ENCODE measurements at regions not wholly inside any gene's neighbourhood (a gene's known extent, or its start where the extent isn't known, plus 50 kb on each side); places are given as distances from the start of the nearest gene placed in this dataset.

DNA sequence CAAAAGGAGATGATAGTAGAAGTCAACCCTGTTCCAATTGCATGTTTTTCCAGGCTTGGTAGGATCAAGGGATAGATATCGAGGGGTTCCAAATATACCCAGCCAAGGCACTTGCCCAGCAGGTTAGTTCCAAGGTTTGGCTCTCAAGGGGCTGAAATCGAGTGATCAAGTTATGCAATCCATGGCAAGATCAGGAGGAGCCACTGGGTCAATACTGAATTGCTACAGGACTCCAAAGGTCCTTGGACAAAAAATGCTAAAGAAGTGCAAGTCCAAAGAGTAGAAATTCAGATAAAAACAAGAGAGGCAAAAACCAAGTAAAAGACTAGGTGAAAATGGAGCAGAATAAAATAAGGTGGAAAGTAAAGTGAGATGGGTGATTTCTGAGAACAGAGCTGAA lies 179.1 kb upstream of the RFX3 start:
- H3K4me2 ChIP-seq: no peak overlapping the region
- H3K9me3 ChIP-seq: no peaks in the 10 kb centered on the region
- H3F3A ChIP-seq (replicated peaks; ENCODE audit: insufficient read depth): no peaks in the 10 kb centered on the region
- no peaks in the 10 kb centered on the region for H3K36me3 ChIP-seq (replicated peaks in 1 of 2; ENCODE audit: control insufficient read depth in 1 of 2, insufficient read depth in 2 of 2, low read length in 1 of 2)
- no peaks in the 10 kb centered on the region for H3K9me2 ChIP-seq
- CTCF ChIA-PET: interaction anchor here (1.1 kb wide), 1 partner anchor 27 kb away, joined by 3 read pairs; no protein-coding TSS in a partner anchor
- H3K27me3 ChIP-seq (ENCODE audit: insufficient read depth): no peaks in the 10 kb centered on the region; the same call in 1 of the 2 replicates
- TF ChIP-seq RXRA (IDR thresholded peaks at IDR 0.05; ENCODE audit: borderline replicate concordance, low read depth) (no peak), NFIC (IDR thresholded peaks at IDR 0.05; ENCODE audit: borderline replicate concordance) (no peak), NRF1 (IDR thresholded peaks at IDR 0.05; ENCODE audit: low read depth, low read length) (no peak), YY1 (IDR thresholded peaks at IDR 0.05; ENCODE audit: low read depth) (no peak), CHD2 (IDR thresholded peaks at IDR 0.05; ENCODE audit: low read length, partially characterized antibody) (no peak), TCF12 (IDR thresholded peaks at IDR 0.05) (no peak), SIN3A (IDR thresholded peaks at IDR 0.05; ENCODE audit: borderline replicate concordance, low read depth, low read length) (no peak)
- TF ChIP-seq, protein P1, sequence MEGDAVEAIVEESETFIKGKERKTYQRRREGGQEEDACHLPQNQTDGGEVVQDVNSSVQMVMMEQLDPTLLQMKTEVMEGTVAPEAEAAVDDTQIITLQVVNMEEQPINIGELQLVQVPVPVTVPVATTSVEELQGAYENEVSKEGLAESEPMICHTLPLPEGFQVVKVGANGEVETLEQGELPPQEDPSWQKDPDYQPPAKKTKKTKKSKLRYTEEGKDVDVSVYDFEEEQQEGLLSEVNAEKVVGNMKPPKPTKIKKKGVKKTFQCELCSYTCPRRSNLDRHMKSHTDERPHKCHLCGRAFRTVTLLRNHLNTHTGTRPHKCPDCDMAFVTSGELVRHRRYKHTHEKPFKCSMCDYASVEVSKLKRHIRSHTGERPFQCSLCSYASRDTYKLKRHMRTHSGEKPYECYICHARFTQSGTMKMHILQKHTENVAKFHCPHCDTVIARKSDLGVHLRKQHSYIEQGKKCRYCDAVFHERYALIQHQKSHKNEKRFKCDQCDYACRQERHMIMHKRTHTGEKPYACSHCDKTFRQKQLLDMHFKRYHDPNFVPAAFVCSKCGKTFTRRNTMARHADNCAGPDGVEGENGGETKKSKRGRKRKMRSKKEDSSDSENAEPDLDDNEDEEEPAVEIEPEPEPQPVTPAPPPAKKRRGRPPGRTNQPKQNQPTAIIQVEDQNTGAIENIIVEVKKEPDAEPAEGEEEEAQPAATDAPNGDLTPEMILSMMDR (IDR thresholded peaks at IDR 0.05): no peak
- TF ChIP-seq, protein P2, sequence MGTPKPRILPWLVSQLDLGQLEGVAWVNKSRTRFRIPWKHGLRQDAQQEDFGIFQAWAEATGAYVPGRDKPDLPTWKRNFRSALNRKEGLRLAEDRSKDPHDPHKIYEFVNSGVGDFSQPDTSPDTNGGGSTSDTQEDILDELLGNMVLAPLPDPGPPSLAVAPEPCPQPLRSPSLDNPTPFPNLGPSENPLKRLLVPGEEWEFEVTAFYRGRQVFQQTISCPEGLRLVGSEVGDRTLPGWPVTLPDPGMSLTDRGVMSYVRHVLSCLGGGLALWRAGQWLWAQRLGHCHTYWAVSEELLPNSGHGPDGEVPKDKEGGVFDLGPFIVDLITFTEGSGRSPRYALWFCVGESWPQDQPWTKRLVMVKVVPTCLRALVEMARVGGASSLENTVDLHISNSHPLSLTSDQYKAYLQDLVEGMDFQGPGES (IDR thresholded peaks at IDR 0.05; ENCODE audit: low read depth, low read length): no peak
- TF ChIP-seq, protein P3, sequence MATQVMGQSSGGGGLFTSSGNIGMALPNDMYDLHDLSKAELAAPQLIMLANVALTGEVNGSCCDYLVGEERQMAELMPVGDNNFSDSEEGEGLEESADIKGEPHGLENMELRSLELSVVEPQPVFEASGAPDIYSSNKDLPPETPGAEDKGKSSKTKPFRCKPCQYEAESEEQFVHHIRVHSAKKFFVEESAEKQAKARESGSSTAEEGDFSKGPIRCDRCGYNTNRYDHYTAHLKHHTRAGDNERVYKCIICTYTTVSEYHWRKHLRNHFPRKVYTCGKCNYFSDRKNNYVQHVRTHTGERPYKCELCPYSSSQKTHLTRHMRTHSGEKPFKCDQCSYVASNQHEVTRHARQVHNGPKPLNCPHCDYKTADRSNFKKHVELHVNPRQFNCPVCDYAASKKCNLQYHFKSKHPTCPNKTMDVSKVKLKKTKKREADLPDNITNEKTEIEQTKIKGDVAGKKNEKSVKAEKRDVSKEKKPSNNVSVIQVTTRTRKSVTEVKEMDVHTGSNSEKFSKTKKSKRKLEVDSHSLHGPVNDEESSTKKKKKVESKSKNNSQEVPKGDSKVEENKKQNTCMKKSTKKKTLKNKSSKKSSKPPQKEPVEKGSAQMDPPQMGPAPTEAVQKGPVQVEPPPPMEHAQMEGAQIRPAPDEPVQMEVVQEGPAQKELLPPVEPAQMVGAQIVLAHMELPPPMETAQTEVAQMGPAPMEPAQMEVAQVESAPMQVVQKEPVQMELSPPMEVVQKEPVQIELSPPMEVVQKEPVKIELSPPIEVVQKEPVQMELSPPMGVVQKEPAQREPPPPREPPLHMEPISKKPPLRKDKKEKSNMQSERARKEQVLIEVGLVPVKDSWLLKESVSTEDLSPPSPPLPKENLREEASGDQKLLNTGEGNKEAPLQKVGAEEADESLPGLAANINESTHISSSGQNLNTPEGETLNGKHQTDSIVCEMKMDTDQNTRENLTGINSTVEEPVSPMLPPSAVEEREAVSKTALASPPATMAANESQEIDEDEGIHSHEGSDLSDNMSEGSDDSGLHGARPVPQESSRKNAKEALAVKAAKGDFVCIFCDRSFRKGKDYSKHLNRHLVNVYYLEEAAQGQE (IDR thresholded peaks at IDR 0.05; ENCODE audit: low read depth, low read length): no peak
- no peak overlapping the region for H3K9ac ChIP-seq
- no peaks in the 10 kb centered on the region for H3K4me1 ChIP-seq (ENCODE audit: control insufficient read depth in 1 of 2, insufficient read depth in 2 of 2, low read depth in 1 of 2, low read length in 1 of 2)
- H3K79me2 ChIP-seq (ENCODE audit: insufficient read depth): no peaks in the 10 kb centered on the region
- no peak for DNase-seq
- no peaks in the 10 kb centered on the region for H4K20me1 ChIP-seq (ENCODE audit: insufficient read depth)
- H3K27ac ChIP-seq (ENCODE audit: low read depth in 2 of 2, low read length in 1 of 2): no peak overlapping the region
- 20% methylated on average over 2 of the region's 2 CpGs for WGBS (ENCODE audit: low lambda C conversion rate)
- POLR2A ChIA-PET: no interaction called here
- no peak overlapping the region for H3K4me3 ChIP-seq (ENCODE audit: low read depth in 2 of 2, low read length in 1 of 2)
- H2AFZ ChIP-seq (ENCODE audit: low read depth): no peak overlapping the region

DNA sequence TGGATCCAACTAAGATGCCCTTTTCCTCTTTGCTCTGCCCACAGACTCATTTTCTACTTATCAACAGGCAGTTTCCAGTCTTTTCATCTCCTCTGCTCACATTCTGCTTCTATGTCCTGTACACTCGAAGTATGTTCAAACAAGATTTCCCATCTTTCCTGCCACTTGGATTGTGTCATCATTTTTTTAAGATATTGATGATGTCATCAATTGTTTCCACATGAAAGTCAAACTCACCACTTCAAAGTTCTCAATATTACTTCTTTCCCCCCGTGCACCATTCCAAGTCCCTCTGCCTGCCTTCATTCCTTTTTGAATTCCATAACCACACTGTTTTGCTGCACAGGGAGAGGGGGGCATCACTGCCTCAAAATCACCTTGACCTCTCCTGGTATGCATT lies 175.0 kb upstream of the RFX3 start:
- no peaks in the 10 kb centered on the region for H3K36me3 ChIP-seq (replicated peaks in 1 of 2; ENCODE audit: control insufficient read depth in 1 of 2, insufficient read depth in 2 of 2, low read length in 1 of 2)
- TF ChIP-seq FOXM1 (IDR thresholded peaks at IDR 0.05; ENCODE audit: low read depth) (no peak), RCOR1 (IDR thresholded peaks at IDR 0.05; ENCODE audit: low read length) (no peak)
- H3K9me3 ChIP-seq: no peaks in the 10 kb centered on the region
- no peak overlapping the region for H3K27ac ChIP-seq (ENCODE audit: low read depth in 2 of 2, low read length in 1 of 2)
- no peaks in the 10 kb centered on the region for H3K27me3 ChIP-seq (ENCODE audit: insufficient read depth)
- no peak for DNase-seq
- no peak overlapping the region for H3K4me2 ChIP-seq
- CTCF ChIA-PET: no interaction called here
- WGBS (ENCODE audit: low lambda C conversion rate): 54% methylated on average over 2 of the region's 2 CpGs
- no peaks in the 10 kb centered on the region for H4K20me1 ChIP-seq (ENCODE audit: insufficient read depth)
- H3F3A ChIP-seq (replicated peaks; ENCODE audit: insufficient read depth): no peaks in the 10 kb centered on the region
- no peak overlapping the region for H3K9ac ChIP-seq
- H3K9me2 ChIP-seq: no peaks in the 10 kb centered on the region
- H3K4me3 ChIP-seq (ENCODE audit: low read depth in 2 of 2, low read length in 1 of 2): no peak overlapping the region
- H2AFZ ChIP-seq (ENCODE audit: low read depth): no peak overlapping the region
- H3K79me2 ChIP-seq (ENCODE audit: insufficient read depth): no peaks in the 10 kb centered on the region
- no peaks in the 10 kb centered on the region; a peak in 1 of 4 replicates for H3K4me1 ChIP-seq (ENCODE audit: control insufficient read depth in 1 of 2, insufficient read depth in 2 of 2, low read depth in 1 of 2, low read length in 1 of 2)
- POLR2A ChIA-PET: no interaction called here

Data from SK-N-SH (cell line).